ENCODE measurements at regions not wholly inside any gene's neighbourhood (a gene's known extent, or its start where the extent isn't known, plus 50 kb on each side); places are given as distances from the start of the nearest gene placed in this dataset.

- no peak for TF ChIP-seq POLR2A (IDR thresholded peaks at IDR 0.05)
- TF ChIP-seq, protein P1, sequence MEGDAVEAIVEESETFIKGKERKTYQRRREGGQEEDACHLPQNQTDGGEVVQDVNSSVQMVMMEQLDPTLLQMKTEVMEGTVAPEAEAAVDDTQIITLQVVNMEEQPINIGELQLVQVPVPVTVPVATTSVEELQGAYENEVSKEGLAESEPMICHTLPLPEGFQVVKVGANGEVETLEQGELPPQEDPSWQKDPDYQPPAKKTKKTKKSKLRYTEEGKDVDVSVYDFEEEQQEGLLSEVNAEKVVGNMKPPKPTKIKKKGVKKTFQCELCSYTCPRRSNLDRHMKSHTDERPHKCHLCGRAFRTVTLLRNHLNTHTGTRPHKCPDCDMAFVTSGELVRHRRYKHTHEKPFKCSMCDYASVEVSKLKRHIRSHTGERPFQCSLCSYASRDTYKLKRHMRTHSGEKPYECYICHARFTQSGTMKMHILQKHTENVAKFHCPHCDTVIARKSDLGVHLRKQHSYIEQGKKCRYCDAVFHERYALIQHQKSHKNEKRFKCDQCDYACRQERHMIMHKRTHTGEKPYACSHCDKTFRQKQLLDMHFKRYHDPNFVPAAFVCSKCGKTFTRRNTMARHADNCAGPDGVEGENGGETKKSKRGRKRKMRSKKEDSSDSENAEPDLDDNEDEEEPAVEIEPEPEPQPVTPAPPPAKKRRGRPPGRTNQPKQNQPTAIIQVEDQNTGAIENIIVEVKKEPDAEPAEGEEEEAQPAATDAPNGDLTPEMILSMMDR (IDR thresholded peaks at IDR 0.05), result no peak
These were observed 567.6 kb upstream of the ARPP21 start for GRCh38 chr3:35071772-35072171.
